ENCODE measurements at regions not wholly inside any gene's neighbourhood (a gene's known extent, or its start where the extent isn't known, plus 50 kb on each side); places are given as distances from the start of the nearest gene placed in this dataset.

DNA sequence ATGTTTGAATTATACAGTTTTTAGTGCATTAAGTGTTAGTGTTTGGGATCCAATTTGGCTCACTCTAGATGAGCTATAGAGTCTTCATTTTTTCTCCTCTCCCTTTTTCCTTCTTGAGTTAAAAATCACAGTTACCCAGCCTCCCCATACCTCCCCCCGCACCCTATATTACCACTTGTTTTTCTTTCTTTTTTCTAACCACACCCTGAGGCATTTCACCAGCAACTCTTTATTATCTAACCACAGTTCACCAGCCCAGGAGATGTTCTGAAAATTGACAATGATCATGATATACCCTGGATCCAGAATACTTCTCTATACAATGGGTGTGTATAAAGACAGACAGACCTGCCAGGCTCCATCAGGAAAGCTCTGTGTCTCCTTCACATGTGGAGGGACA lies 86.5 kb upstream of the UBL3 start:
- no peak for FAIRE-seq
- in situ Hi-C loops (cut with MboI): no loop called here
- CTCF ChIA-PET (ENCODE audit: low intra/inter-chr PET ratio): no interaction called here

More for the DNA sequence above, 86.5 kb upstream of the UBL3 start:
- Histone ChIP-seq H3K9me1 (ENCODE audit: control insufficient read depth, insufficient read depth, low read length) (no peaks in the 10 kb centered on the region), H3K4me3 (no peak overlapping the region), H4K20me1 (replicated peaks; ENCODE audit: control insufficient read depth, insufficient read depth, low read length) (no peaks in the 10 kb centered on the region), H3K4me2 (ENCODE audit: insufficient read depth, low read length) (no peak overlapping the region), H2AFZ (ENCODE audit: low read depth, low read length) (no peak overlapping the region), H3K9ac (ENCODE audit: insufficient read depth in 1 of 2, low read depth in 2 of 2, low read length in 2 of 2) (no peak overlapping the region), H3K79me2 (ENCODE audit: control insufficient read depth, insufficient read depth, low read length) (no peaks in the 10 kb centered on the region), H3K36me3 (ENCODE audit: control insufficient read depth, insufficient read depth, low read length) (no peaks in the 10 kb centered on the region), H3K27me3 (ENCODE audit: control insufficient read depth in 2 of 2, insufficient read depth in 2 of 2, low read length in 2 of 2) (peaks cover 2 to 11% of the 10 kb centered on the region in 2 experiments; a peak in 1 of 5 replicates), H3K9me3 (replicated peaks; ENCODE audit: control insufficient read depth, insufficient read depth, low read depth, low read length) (no peaks in the 10 kb centered on the region), H3K27ac (ENCODE audit: extremely low read depth, low read depth, low read length) (no peak overlapping the region), H3K4me1 (replicated peaks in 1 of 2; ENCODE audit: control insufficient read depth in 2 of 2, insufficient read depth in 2 of 2, low read length in 2 of 2) (no peaks in the 10 kb centered on the region)
- TF ChIP-seq FOXP1 (CRISPR knock-in tag; IDR thresholded peaks at IDR 0.05) (no peak), ZBTB9 (CRISPR knock-in tag; IDR thresholded peaks at IDR 0.05) (no peak), SUPT5H (IDR thresholded peaks at IDR 0.05) (no peak), ZNF449 (CRISPR knock-in tag; IDR thresholded peaks at IDR 0.05) (no peak), NELFE (IDR thresholded peaks at IDR 0.05; ENCODE audit: insufficient read depth, insufficient read length) (no peak), ZC3H4 (CRISPR knock-in tag; IDR thresholded peaks at IDR 0.05; ENCODE audit: borderline replicate concordance) (no peak), RB1 (IDR thresholded peaks at IDR 0.05; ENCODE audit: low read depth) (no peak), RAD21 (CRISPR knock-in tag; conservative IDR thresholded peaks at IDR 0.05 in 1 of 2, IDR thresholded peaks at IDR 0.05 in 1 of 2) (no peak), ZEB2 (IDR thresholded peaks at IDR 0.05) (no peak), SP2 (IDR thresholded peaks at IDR 0.05; ENCODE audit: extremely low read depth, low read depth, low read length, poor library complexity, severe bottlenecking) (no peak), HOXB6 (CRISPR knock-in tag; IDR thresholded peaks at IDR 0.05; ENCODE audit: borderline replicate concordance) (no peak), RBM15 (IDR thresholded peaks at IDR 0.05; ENCODE audit: insufficient read depth, low read length) (no peak), ZNF316 (IDR thresholded peaks at IDR 0.05) (no peak), TCF7 (IDR thresholded peaks at IDR 0.05; ENCODE audit: borderline replicate concordance) (no peak), BHLHE40 (IDR thresholded peaks at IDR 0.05; ENCODE audit: low read length) (no peak), NR0B1 (IDR thresholded peaks at IDR 0.05; ENCODE audit: partially characterized antibody) (no peak)
- TF ChIP-seq, protein P1, sequence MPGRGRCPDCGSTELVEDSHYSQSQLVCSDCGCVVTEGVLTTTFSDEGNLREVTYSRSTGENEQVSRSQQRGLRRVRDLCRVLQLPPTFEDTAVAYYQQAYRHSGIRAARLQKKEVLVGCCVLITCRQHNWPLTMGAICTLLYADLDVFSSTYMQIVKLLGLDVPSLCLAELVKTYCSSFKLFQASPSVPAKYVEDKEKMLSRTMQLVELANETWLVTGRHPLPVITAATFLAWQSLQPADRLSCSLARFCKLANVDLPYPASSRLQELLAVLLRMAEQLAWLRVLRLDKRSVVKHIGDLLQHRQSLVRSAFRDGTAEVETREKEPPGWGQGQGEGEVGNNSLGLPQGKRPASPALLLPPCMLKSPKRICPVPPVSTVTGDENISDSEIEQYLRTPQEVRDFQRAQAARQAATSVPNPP (IDR thresholded peaks at IDR 0.05; ENCODE audit: borderline replicate concordance, insufficient read depth, insufficient read length): no peak
- TF ChIP-seq, protein P2, sequence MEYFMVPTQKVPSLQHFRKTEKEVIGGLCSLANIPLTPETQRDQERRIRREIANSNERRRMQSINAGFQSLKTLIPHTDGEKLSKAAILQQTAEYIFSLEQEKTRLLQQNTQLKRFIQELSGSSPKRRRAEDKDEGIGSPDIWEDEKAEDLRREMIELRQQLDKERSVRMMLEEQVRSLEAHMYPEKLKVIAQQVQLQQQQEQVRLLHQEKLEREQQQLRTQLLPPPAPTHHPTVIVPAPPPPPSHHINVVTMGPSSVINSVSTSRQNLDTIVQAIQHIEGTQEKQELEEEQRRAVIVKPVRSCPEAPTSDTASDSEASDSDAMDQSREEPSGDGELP (CRISPR knock-in tag; IDR thresholded peaks at IDR 0.05; ENCODE audit: borderline replicate concordance): no peak
- no peak for ATAC-seq
- POLR2A ChIA-PET: no interaction called here
- DNase-seq (ENCODE audit: extremely low read depth in 1 of 4, low spot score in 3 of 4): no peak
- intact Hi-C loops (cut with micrococcal nuclease): no loop called here
- no CpG with 5 or more reads among the region's 1 CpG for WGBS (ENCODE audit: insufficient coverage, low coverage, missing lambda C conversion rate)
- no TSS peak for BruUV-seq (replicated peaks)
